Tibial nerve (tissue), 4 donors: ENCODE measurements at regions not wholly inside any gene's neighbourhood (a gene's known extent, or its start where the extent isn't known, plus 50 kb on each side); places are given as distances from the start of the nearest gene placed in this dataset.

Experiments used
- DNase-seq, 2 donors: peaks; one replicate each; pipeline ENCODE4 v3.0.0-alpha.2; 2019; ENCODE audit warnings: low spot score in 2 of 2
- H3K27ac ChIP-seq, 4 donors: fragments of 200-600 bp; sonication (generic) in 3 of 4; one replicate each; pipeline ENCODE4 v1.5.1; 2017 to 2019; ENCODE audit warnings: mild to moderate bottlenecking in 1 of 4
- H3K27me3 ChIP-seq, 2 donors: fragments of 200-600 bp; sonication (generic) in 1 of 2; one replicate each; pipeline versions ENCODE4 v1.5.1 to v1.6.0; 2017 to 2019
- H3K36me3 ChIP-seq, 3 donors: fragments of 200-600 bp; sonication (generic); one replicate each; pipeline ENCODE4 v1.5.1; 2018 to 2019
- H3K4me1 ChIP-seq, 4 donors: fragments of 200-600 bp; sonication (generic) in 3 of 4; one replicate each; pipeline ENCODE4 v1.5.1; 2017 to 2019
- H3K4me3 ChIP-seq, 4 donors: fragments of 200-600 bp; sonication (generic) in 3 of 4; one replicate each; pipeline ENCODE4 v1.5.1; 2017 to 2019; ENCODE audit warnings: mild to moderate bottlenecking in 1 of 4, moderate library complexity in 1 of 4
- H3K9me3 ChIP-seq, 4 donors: fragments of 200-600 bp; sonication (generic) in 3 of 4; one replicate each; pipeline ENCODE4 v1.5.1; 2017 to 2019
- CTCF ChIP-seq, 5 experiments: fragments of 200-600 bp in 3 of 5; fragments of 450-650 bp in 2 of 5; sonication (generic) in 3 of 5; IDR thresholded peaks; one replicate each; pipeline ENCODE4 v1.5.1; 2016 to 2019; ENCODE audit warnings: antibody characterized with exemption in 5 of 5, mild to moderate bottlenecking in 3 of 5, moderate library complexity in 2 of 5
- EP300 ChIP-seq, 2 donors: sonication (generic); formaldehyde crosslinking; IDR thresholded peaks; one replicate each; pipeline ENCODE4 v1.6.1; 2017; ENCODE audit warnings: antibody characterized with exemption in 2 of 2, mild to moderate bottlenecking in 1 of 2
- POLR2A ChIP-seq, 2 donors: fragments of 450-650 bp; IDR thresholded peaks; one replicate each; pipeline ENCODE4 v1.6.1; 2017; ENCODE audit warnings: antibody characterized with exemption in 2 of 2, mild to moderate bottlenecking in 2 of 2, moderate library complexity in 2 of 2
- WGBS, 2 donors: methylation state at CpG; one replicate each; pipeline ENCODE4 v1.1.5; 2018; 5-methylcytosine and 5-hydroxymethylcytosine counted together

- H3K4me1 ChIP-seq = no peaks in the 10 kb centered on the region
- H3K27ac ChIP-seq = no peak overlapping the region
- H3K36me3 ChIP-seq = no peaks in the 10 kb centered on the region
- peaks cover 0 to 4% (median 0%) of the 10 kb centered on the region in 4 donors for H3K9me3 ChIP-seq
- no peak overlapping the region for H3K4me3 ChIP-seq
- no peak for DNase-seq
- H3K27me3 ChIP-seq = no peaks in the 10 kb centered on the region
- TF ChIP-seq EP300 (IDR thresholded peaks at IDR 0.05) (no peak), POLR2A (IDR thresholded peaks at IDR 0.05) (no peak), CTCF (IDR thresholded peaks at IDR 0.05) (no peak)
Measured at GRCh38 chr6:140872885-140873284, 1259.8 kb upstream of the GJE1 start.

- no peak for TF ChIP-seq POLR2A (IDR thresholded peaks at IDR 0.05)
- no peak for TF ChIP-seq EP300 (IDR thresholded peaks at IDR 0.05)
- no peak for TF ChIP-seq CTCF (IDR thresholded peaks at IDR 0.05)
- no peak for DNase-seq
- Histone ChIP-seq H3K27ac (no peak overlapping the region), H3K4me3 (no peak overlapping the region), H3K4me1 (no peaks in the 10 kb centered on the region), H3K27me3 (no peaks in the 10 kb centered on the region), H3K9me3 (peaks cover 0 to 4% (median 0%) of the 10 kb centered on the region in 4 donors), H3K36me3 (no peaks in the 10 kb centered on the region)
Measured at GRCh38 chr6:140871911-140872310, 1260.8 kb upstream of the GJE1 start.

GRCh38 chr6:140867336-140867735 is 1265.4 kb upstream of the GJE1 start:
- no peaks in the 10 kb centered on the region for H3K36me3 ChIP-seq
- no peak overlapping the region for H3K4me3 ChIP-seq
- no peaks in the 10 kb centered on the region for H3K27me3 ChIP-seq
- DNase-seq = no peak
- no peak overlapping the region for H3K27ac ChIP-seq
- no peaks in the 10 kb centered on the region for H3K4me1 ChIP-seq
- TF ChIP-seq CTCF (IDR thresholded peaks at IDR 0.05) = no peak
- no peak for TF ChIP-seq EP300 (IDR thresholded peaks at IDR 0.05)
- TF ChIP-seq POLR2A (IDR thresholded peaks at IDR 0.05) = no peak
- no peaks in the 10 kb centered on the region for H3K9me3 ChIP-seq

- Histone ChIP-seq H3K27ac (peak overlapping the region; percentile 58 to 88 (median 74)), H3K27me3 (no peaks in the 10 kb centered on the region), H3K36me3 (no peaks in the 10 kb centered on the region), H3K4me3 (no peak overlapping the region), H3K4me1 (peaks cover 0 to 46% (median 17%) of the 10 kb centered on the region in 4 donors), H3K9me3 (no peaks in the 10 kb centered on the region)
- no peak for DNase-seq
- TF ChIP-seq EP300 (IDR thresholded peaks at IDR 0.05) (no peak), CTCF (IDR thresholded peaks at IDR 0.05) (no peak)
- 74 to 81% methylated on average over 10 of the region's 10 CpGs for WGBS, 2 donors
Measured at GRCh38 chr6:140858381-140858971, 1274.2 kb upstream of the GJE1 start.

GRCh38 chr6:140857739-140858380 is 1274.9 kb upstream of the GJE1 start:
- peak; percentile 94 to 96 for TF ChIP-seq EP300 (IDR thresholded peaks at IDR 0.05)
- TF ChIP-seq POLR2A (IDR thresholded peaks at IDR 0.05) = no peak
- TF ChIP-seq CTCF (IDR thresholded peaks at IDR 0.05) = peak in 2 of 5 experiments; percentile 38 to 51
- Histone ChIP-seq H3K36me3 (no peaks in the 10 kb centered on the region), H3K27ac (peak overlapping the region; percentile 58 to 88 (median 74)), H3K4me3 (no peak overlapping the region), H3K4me1 (peaks cover 0 to 49% (median 17%) of the 10 kb centered on the region in 4 donors), H3K9me3 (no peaks in the 10 kb centered on the region), H3K27me3 (no peaks in the 10 kb centered on the region)
- peak in 1 of 2 donors; percentile 42 for DNase-seq
- WGBS, 2 donors = 63 to 69% methylated on average over 1 of the region's 1 CpG
